Smooth muscle cell (in vitro differentiated cells): ENCODE measurements at regions not wholly inside any gene's neighbourhood (a gene's known extent, or its start where the extent isn't known, plus 50 kb on each side); places are given as distances from the start of the nearest gene placed in this dataset.

Experiments used
- DNase-seq: peaks from one replicate; lab custom pipeline; 2025; ENCODE audit not compliant: unreplicated experiment; lab: John Stamatoyannopoulos, UW
- H2AFZ ChIP-seq: fragments of 200-600 bp; sonication (generic); 2 replicates; pipeline ENCODE4 v1.6.0; 2016; ENCODE audit warnings: antibody characterized with exemption, low read depth, mild to moderate bottlenecking
- H3F3A ChIP-seq: fragments of 200-600 bp; sonication (generic); 2 replicates; pipeline ENCODE4 v1.6.0; 2017; ENCODE audit warnings: antibody characterized with exemption, low read depth
- H3K27ac ChIP-seq: fragments of 200-600 bp; sonication (generic); 2 replicates; pipeline ENCODE4 v1.5.1; 2016; ENCODE audit warnings: low read depth, mild to moderate bottlenecking
- H3K27me3 ChIP-seq: fragments of 200-600 bp; sonication (generic); 2 replicates; pipeline ENCODE4 v1.6.1; 2016; ENCODE audit warnings: low read depth, mild to moderate bottlenecking
- H3K36me3 ChIP-seq: fragments of 200-600 bp; sonication (generic); 2 replicates; pipeline ENCODE4 v1.5.1; 2016; ENCODE audit warnings: low read depth
- H3K4me1 ChIP-seq: fragments of 200-600 bp; sonication (generic); 2 replicates; pipeline ENCODE4 v1.5.1; 2016; ENCODE audit warnings: low read depth
- H3K4me2 ChIP-seq: fragments of 200-600 bp; sonication (generic); 2 replicates; pipeline ENCODE4 v1.6.0; 2016; ENCODE audit warnings: mild to moderate bottlenecking
- H3K4me3 ChIP-seq: fragments of 200-600 bp; sonication (generic); 2 replicates; pipeline ENCODE4 v1.5.1; 2016; ENCODE audit warnings: mild to moderate bottlenecking
- H3K79me2 ChIP-seq: fragments of 200-600 bp; sonication (generic); 2 replicates; pipeline ENCODE4 v1.6.0; 2016; ENCODE audit warnings: low read depth, mild to moderate bottlenecking
- H3K9ac ChIP-seq: fragments of 200-600 bp; sonication (generic); 2 replicates; pipeline ENCODE4 v1.6.0; 2016; ENCODE audit warnings: low read depth
- H3K9me3 ChIP-seq: fragments of 200-600 bp; sonication (generic); replicated peaks from 2 replicates; pipeline ENCODE4 v1.5.1; 2016; ENCODE audit warnings: low read depth
- H4K20me1 ChIP-seq: fragments of 200-600 bp; sonication (generic); 2 replicates; pipeline ENCODE4 v1.6.0; 2016; ENCODE audit warnings: low read depth
- WGBS: methylation state at CpG from one replicate; pipeline ENCODE4 v1.1.7; 2016; ENCODE audit warnings: low lambda C conversion rate; 5-methylcytosine and 5-hydroxymethylcytosine counted together
- TF ChIP-seq, protein P1 (sequence below): fragments of 200-600 bp; sonication (generic); IDR thresholded peaks from 2 replicates; pipeline ENCODE4 v1.5.1; 2017; ENCODE audit warnings: borderline replicate concordance, mild to moderate bottlenecking, antibody characterized with exemption; ENCODE audit not compliant: insufficient read depth, poor library complexity, severe bottlenecking

DNA sequence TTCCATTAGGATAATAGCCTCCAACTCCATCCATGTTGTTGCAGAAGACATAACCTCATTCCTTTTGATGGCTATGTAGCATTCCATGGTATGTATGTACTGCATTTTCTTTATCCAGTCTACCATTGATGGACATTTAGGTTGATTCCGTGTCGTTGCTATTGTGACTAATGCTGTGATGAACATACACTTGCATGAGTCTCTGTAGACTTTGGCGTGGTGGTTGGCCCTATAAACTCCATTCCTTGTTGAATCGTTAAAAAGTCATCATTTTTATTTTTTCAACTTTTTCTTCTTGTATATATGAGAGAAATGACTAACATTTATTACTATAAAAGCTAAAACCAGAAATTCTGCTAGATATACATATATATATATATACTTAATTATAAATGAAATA, 1491.9 kb upstream of the CDH6 start:
- Histone ChIP-seq H3K9ac (no peak overlapping the region), H3K79me2 (no peaks in the 10 kb centered on the region), H3K4me2 (no peak overlapping the region), H3K27ac (no peak overlapping the region), H3K4me1 (no peaks in the 10 kb centered on the region), H3F3A (no peaks in the 10 kb centered on the region), H3K9me3 (no peaks in the 10 kb centered on the region), H3K36me3 (no peaks in the 10 kb centered on the region), H2AFZ (no peak overlapping the region), H3K4me3 (no peak overlapping the region), H3K27me3 (no peaks in the 10 kb centered on the region), H4K20me1 (no peaks in the 10 kb centered on the region)
- 93% methylated on average over 4 of the region's 4 CpGs for WGBS
- TF ChIP-seq, protein P1, sequence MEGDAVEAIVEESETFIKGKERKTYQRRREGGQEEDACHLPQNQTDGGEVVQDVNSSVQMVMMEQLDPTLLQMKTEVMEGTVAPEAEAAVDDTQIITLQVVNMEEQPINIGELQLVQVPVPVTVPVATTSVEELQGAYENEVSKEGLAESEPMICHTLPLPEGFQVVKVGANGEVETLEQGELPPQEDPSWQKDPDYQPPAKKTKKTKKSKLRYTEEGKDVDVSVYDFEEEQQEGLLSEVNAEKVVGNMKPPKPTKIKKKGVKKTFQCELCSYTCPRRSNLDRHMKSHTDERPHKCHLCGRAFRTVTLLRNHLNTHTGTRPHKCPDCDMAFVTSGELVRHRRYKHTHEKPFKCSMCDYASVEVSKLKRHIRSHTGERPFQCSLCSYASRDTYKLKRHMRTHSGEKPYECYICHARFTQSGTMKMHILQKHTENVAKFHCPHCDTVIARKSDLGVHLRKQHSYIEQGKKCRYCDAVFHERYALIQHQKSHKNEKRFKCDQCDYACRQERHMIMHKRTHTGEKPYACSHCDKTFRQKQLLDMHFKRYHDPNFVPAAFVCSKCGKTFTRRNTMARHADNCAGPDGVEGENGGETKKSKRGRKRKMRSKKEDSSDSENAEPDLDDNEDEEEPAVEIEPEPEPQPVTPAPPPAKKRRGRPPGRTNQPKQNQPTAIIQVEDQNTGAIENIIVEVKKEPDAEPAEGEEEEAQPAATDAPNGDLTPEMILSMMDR, result no peak
- DNase-seq, result no peak

GRCh38 chr5:29697785-29698414, 1495.6 kb upstream of the CDH6 start:
- Histone ChIP-seq H3K27ac (no peak overlapping the region), H3K4me2 (no peak overlapping the region), H3K36me3 (no peaks in the 10 kb centered on the region), H4K20me1 (no peaks in the 10 kb centered on the region), H3K4me1 (no peaks in the 10 kb centered on the region), H3F3A (no peaks in the 10 kb centered on the region), H3K9ac (no peak overlapping the region), H3K4me3 (no peak overlapping the region), H3K27me3 (no peaks in the 10 kb centered on the region), H3K9me3 (no peaks in the 10 kb centered on the region), H3K79me2 (no peaks in the 10 kb centered on the region), H2AFZ (no peak overlapping the region)
- no peak for DNase-seq
- TF ChIP-seq, protein P1, result peak; percentile 36
- WGBS, result 70% methylated on average over 9 of the region's 9 CpGs

- H3K4me1 ChIP-seq, result no peaks in the 10 kb centered on the region
- no peak for DNase-seq
Measured at GRCh38 chr5:29697278-29697677, 1496.2 kb upstream of the CDH6 start.

More at GRCh38 chr5:29697278-29697677, 1496.2 kb upstream of the CDH6 start:
- TF ChIP-seq, protein P1, result no peak
- no peaks in the 10 kb centered on the region for H3K79me2 ChIP-seq
- 56% methylated on average over 2 of the region's 2 CpGs for WGBS
- no peaks in the 10 kb centered on the region for H4K20me1 ChIP-seq
- no peaks in the 10 kb centered on the region for H3K36me3 ChIP-seq
- no peak overlapping the region for H3K27ac ChIP-seq
- no peak overlapping the region for H3K9ac ChIP-seq
- no peaks in the 10 kb centered on the region for H3F3A ChIP-seq
- no peak overlapping the region for H2AFZ ChIP-seq
- no peaks in the 10 kb centered on the region for H3K27me3 ChIP-seq
- no peaks in the 10 kb centered on the region for H3K9me3 ChIP-seq
- H3K4me3 ChIP-seq, result no peak overlapping the region
- H3K4me2 ChIP-seq, result no peak overlapping the region
